Heart left ventricle (tissue), 13 donors: ENCODE measurements at regions not wholly inside any gene's neighbourhood (a gene's known extent, or its start where the extent isn't known, plus 50 kb on each side); places are given as distances from the start of the nearest gene placed in this dataset.

Experiments used
- CTCF ChIP-seq, 12 donors: fragments of 200-600 bp; sonication (generic) in 4 of 12; IDR thresholded peaks; one replicate each; pipeline versions ENCODE4 v1.5.0 to v1.8.0; 2018 to 2022; ENCODE audit warnings: antibody characterized with exemption in 12 of 12, mild to moderate bottlenecking in 5 of 12
- POLR2A ChIP-seq, 2 donors: fragments of 450-650 bp; IDR thresholded peaks; one replicate each; pipeline ENCODE4 v1.6.1; 2017; ENCODE audit warnings: antibody characterized with exemption in 2 of 2, mild to moderate bottlenecking in 2 of 2, moderate library complexity in 2 of 2
- donor health status: ischemic (EF 13 %, LVEDD 7.1; RV severe dilation, severe dysfunction).
- donor health status: DM: no; HTN: yes; CAD: no.
- donor health status: DM: no; HTN: no; CAD: no.
- donor health status: ischemic (EF 25% LVEDD 6.9; RV normal size, moderate dysfunction).
- donor health status: ischemic (EF 25% LVEDD 5.7; RV mildly dilated, moderate dysfunction).
- donor health status: ischemic (EF 35%, LVEDD 5.7; RV mildly dilated, moderate dysfunction).
- donor health status: nonischemic (EF 11% LVEDD 7.7; RV severe dilation, severe dysfunction).
- donor health status: DM: yes; HTN: yes; CAD: no.
- donor health status: PGD.
- donor health status: ischemic (EF 29% LVEDD 5.4; RV normal size, mild dysfunction).
- donor health status: nonischemic (EF 23%, LVEDD 6.1; RV moderate dilation, normal function).

DNA sequence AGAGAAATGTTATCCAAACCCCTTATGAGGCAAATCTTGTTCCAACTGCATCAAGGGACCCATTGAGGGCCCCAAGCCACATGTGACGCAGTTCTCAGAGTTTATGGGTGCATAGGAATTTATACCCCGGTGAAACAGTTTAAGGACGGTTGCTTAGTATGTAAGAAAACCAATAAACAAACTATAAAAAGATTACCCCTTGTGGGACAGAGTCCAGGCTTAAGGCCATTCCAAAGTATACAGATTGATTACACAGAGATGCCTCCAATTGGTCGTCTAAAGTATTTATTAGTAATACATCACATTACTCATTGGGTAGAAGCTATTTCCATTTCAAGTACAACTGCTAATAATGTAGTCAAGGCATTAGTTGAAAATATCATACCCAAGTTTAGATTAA, 885.0 kb upstream of the MDGA2 start:
- TF ChIP-seq POLR2A (IDR thresholded peaks at IDR 0.05) (no peak), CTCF (IDR thresholded peaks at IDR 0.05) (no peak)
